PC-3 (cell line): ENCODE measurements at regions not wholly inside any gene's neighbourhood (a gene's known extent, or its start where the extent isn't known, plus 50 kb on each side); places are given as distances from the start of the nearest gene placed in this dataset.
A peak's percentile ranks its signal among the peaks of the same experiment; 100 is the strongest.

Source experiments
- ATAC-seq: fragments of 200-7000 bp; cut with Tn5 transposase; 2 replicates; pipeline ENCODE4 v1.9.1; 2020; ENCODE audit warnings: mild to moderate bottlenecking, moderate library complexity
- BruUV-seq: library from RNA; stranded (reverse); fragments of 400-500 nt; replicated peaks from 2 replicates; lab custom pipeline; 2021; lab: Mats Ljungman, UMichigan
- CTCF ChIA-PET: fragments of 300-600 bp; sonication (Branson Sonifier 250); formaldehyde crosslinking; loops from one replicate; lab custom pipeline; 2022; ENCODE audit warnings: antibody characterized with exemption; lab: Charles Lee
- POLR2A ChIA-PET: fragments of 300-600 bp; sonication (Branson Sonifier 250); formaldehyde crosslinking; loops from one replicate; lab custom pipeline; 2022; ENCODE audit warnings: antibody characterized with exemption; ENCODE audit not compliant: unreplicated experiment; lab: Charles Lee
- DNase-seq: peaks from one replicate; pipeline ENCODE4 v3.0.0-alpha.2; 2015
- H2AFZ ChIP-seq: fragments of 300-600 bp; sonication (generic); 2 replicates; pipeline ENCODE4 v1.6.0; 2016; ENCODE audit warnings: antibody characterized with exemption, low read length
- H3F3A ChIP-seq: fragments of 300-600 bp; sonication (generic); one replicate; pipeline ENCODE4 v1.6.0; 2017; ENCODE audit warnings: antibody characterized with exemption, low read length, control low read depth, mild to moderate bottlenecking; ENCODE audit not compliant: unreplicated experiment
- H3K27ac ChIP-seq: fragments of 300-600 bp; sonication (generic); 2 replicates; pipeline ENCODE4 v1.5.1; 2016; ENCODE audit warnings: mild to moderate bottlenecking, low read length
- H3K27me3 ChIP-seq: fragments of 300-600 bp; sonication (generic); 2 replicates; pipeline ENCODE4 v1.6.1; 2016; ENCODE audit warnings: low read length, mixed read lengths
- H3K36me3 ChIP-seq: fragments of 300-600 bp; sonication (generic); 2 replicates; pipeline ENCODE4 v1.6.1; 2016; ENCODE audit warnings: low read depth, mixed run types, low read length, mixed read lengths
- H3K4me1 ChIP-seq: fragments of 300-600 bp; sonication (generic); 2 replicates; pipeline ENCODE4 v1.5.1; 2016; ENCODE audit warnings: low read length; ENCODE audit not compliant: insufficient read depth
- H3K4me2 ChIP-seq: fragments of 300-600 bp; sonication (generic); 2 replicates; pipeline ENCODE4 v1.6.0; 2016; ENCODE audit warnings: low read length
- H3K4me3 ChIP-seq: fragments of 300-600 bp; sonication (generic); 2 replicates; pipeline ENCODE4 v1.5.1; 2016; ENCODE audit warnings: mild to moderate bottlenecking, low read length, mixed read lengths
- H3K79me2 ChIP-seq: fragments of 300-600 bp; sonication (generic); 2 replicates; pipeline ENCODE4 v1.6.1; 2017; ENCODE audit warnings: low read length, mixed read lengths
- H3K9ac ChIP-seq: fragments of 300-600 bp; sonication (generic); 2 replicates; pipeline ENCODE4 v1.6.0; 2016; ENCODE audit warnings: mild to moderate bottlenecking, low read length
- H3K9me2 ChIP-seq: fragments of 300-600 bp; sonication (generic); replicated peaks from 2 replicates; pipeline ENCODE4 v1.6.1; 2016; ENCODE audit warnings: mixed run types, low read length, mixed read lengths
- H3K9me3 ChIP-seq: fragments of 300-600 bp; sonication (generic); 2 replicates; pipeline ENCODE4 v1.6.1; 2016; ENCODE audit warnings: low read length, mixed read lengths
- H4K20me1 ChIP-seq: fragments of 300-600 bp; sonication (generic); 2 replicates; pipeline ENCODE4 v1.6.1; 2016; ENCODE audit warnings: low read length, mixed read lengths
- CTCF ChIP-seq: fragments of 300-600 bp; sonication (generic); conservative IDR thresholded peaks from 2 replicates; pipeline ENCODE4 v1.5.1; 2017; ENCODE audit warnings: antibody characterized with exemption, low read depth, mild to moderate bottlenecking, low read length
- EZH2 ChIP-seq: fragments of 300-600 bp; sonication (generic); IDR thresholded peaks from one replicate; pipeline ENCODE4 v1.6.1; 2017; ENCODE audit warnings: antibody characterized with exemption, mild to moderate bottlenecking, low read length; ENCODE audit not compliant: unreplicated experiment
- EZH2phosphoT487 ChIP-seq: fragments of 300-600 bp; sonication (generic); IDR thresholded peaks from 2 replicates; pipeline ENCODE4 v1.6.1; 2018; ENCODE audit warnings: mild to moderate bottlenecking, antibody characterized with exemption, low read length, borderline replicate concordance
- intact Hi-C: fragments of 100-400 bp; cut with micrococcal nuclease; formaldehyde crosslinking; loops from 2 replicates; pipeline ENCODE4 v1.9.0; 2023

- Histone ChIP-seq H3K9me3 (no peaks in the 10 kb centered on the region), H3K36me3 (no peaks in the 10 kb centered on the region), H3K9me2 (no peaks in the 10 kb centered on the region), H3F3A (no peaks in the 10 kb centered on the region), H2AFZ (no peak overlapping the region), H3K9ac (no peak overlapping the region), H3K79me2 (no peaks in the 10 kb centered on the region), H3K27ac (no peak overlapping the region), H3K4me3 (no peak overlapping the region), H4K20me1 (no peaks in the 10 kb centered on the region), H3K27me3 (peaks cover 28% of the 10 kb centered on the region; the same call in 1 of the 2 replicates), H3K4me1 (0 out of 2 replicates have a peak, but pooled peaks cover under 1% of the 10 kb centered on the region), H3K4me2 (no peak overlapping the region)
- POLR2A ChIA-PET: no interaction called here
- CTCF ChIA-PET: interaction anchor here (0.7 to 1.1 kb wide), 5 partner anchors 10 to 555 kb away, joined by 3 to 13 read pairs (median 4); no protein-coding TSS in a partner anchor
- TF ChIP-seq CTCF (peak; percentile 92), EZH2 (no peak)
- DNase-seq: peak; percentile 79
- no TSS peak for BruUV-seq
- intact Hi-C loops: loop anchor here (1.0 to 2.0 kb wide), 3 partner anchors 346 to 555 kb away; no protein-coding TSS in a partner anchor
- peak; percentile 40; the same call in 1 of the 2 replicates for ATAC-seq
These were observed 312.3 kb upstream of the FAM78B start for GRCh38 chr1:166479052-166479631.

- TF ChIP-seq EZH2phosphoT487: no peak
- no TSS peak for BruUV-seq
- no peaks in the 10 kb centered on the region for H3F3A ChIP-seq
- intact Hi-C loops: loop anchor here (10.0 kb wide), 1 partner anchor 640 kb away; no protein-coding TSS in a partner anchor
- ChIA-PET POLR2A (no interaction called here), CTCF (no interaction called here)
- H3K4me3 ChIP-seq: no peak overlapping the region
- DNase-seq: no peak
- H3K9me3 ChIP-seq: no peaks in the 10 kb centered on the region
- ATAC-seq: no peak
- H4K20me1 ChIP-seq: no peaks in the 10 kb centered on the region
- H3K27me3 ChIP-seq: peaks cover 10% of the 10 kb centered on the region; the same call in 1 of the 2 replicates
- H3K9me2 ChIP-seq: no peaks in the 10 kb centered on the region
- H3K9ac ChIP-seq: no peak overlapping the region
- no peaks in the 10 kb centered on the region for H3K36me3 ChIP-seq
- no peak overlapping the region for H3K27ac ChIP-seq
- H3K4me2 ChIP-seq: peak overlapping the region; percentile 50
- H2AFZ ChIP-seq: 0 out of 2 replicates have a peak overlapping the region, but pooled peaks have one; percentile 34
- H3K79me2 ChIP-seq: no peaks in the 10 kb centered on the region
- H3K4me1 ChIP-seq: peaks cover 41% of the 10 kb centered on the region
These were observed 317.7 kb upstream of the FAM78B start for GRCh38 chr1:166484471-166484870.

DNA sequence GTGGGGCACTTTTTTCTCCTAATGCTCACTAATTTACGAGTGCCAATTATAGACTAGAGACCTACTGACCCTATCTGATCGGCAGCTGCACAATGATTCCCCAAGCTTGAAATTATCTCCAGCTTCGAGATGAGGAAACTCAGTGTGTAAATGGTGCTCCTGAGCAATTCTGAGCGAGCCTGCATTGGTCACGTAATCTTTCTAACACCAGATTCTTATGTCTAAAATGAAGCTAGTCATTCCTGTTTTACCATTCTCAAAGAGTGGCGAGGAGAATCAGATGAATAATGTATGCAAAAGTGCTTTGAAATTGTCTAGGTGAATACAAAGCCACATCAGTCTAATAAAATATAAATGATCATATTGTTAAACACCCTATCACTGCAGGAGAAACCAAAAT, 318.1 kb upstream of the FAM78B start:
- H4K20me1 ChIP-seq: no peaks in the 10 kb centered on the region
- TF ChIP-seq EZH2: no peak
- TF ChIP-seq EZH2phosphoT487: no peak
- no peak for TF ChIP-seq CTCF
- H3K27me3 ChIP-seq: peaks cover 10% of the 10 kb centered on the region; the same call in 1 of the 2 replicates
- no peak for ATAC-seq
- intact Hi-C loops: loop anchor here (10.0 kb wide), 1 partner anchor 640 kb away; no protein-coding TSS in a partner anchor
- no peak overlapping the region for H3K27ac ChIP-seq
- DNase-seq: peak; percentile 57
- no TSS peak for BruUV-seq
- ChIA-PET CTCF (no interaction called here), POLR2A (no interaction called here)
- no peak overlapping the region for H3K4me3 ChIP-seq
- peak overlapping the region; percentile 50 for H3K4me2 ChIP-seq
- no peaks in the 10 kb centered on the region for H3K36me3 ChIP-seq
- H3F3A ChIP-seq: no peaks in the 10 kb centered on the region
- H2AFZ ChIP-seq: 0 out of 2 replicates have a peak overlapping the region, but pooled peaks have one; percentile 34
- no peaks in the 10 kb centered on the region for H3K79me2 ChIP-seq
- no peaks in the 10 kb centered on the region for H3K9me2 ChIP-seq
- H3K4me1 ChIP-seq: peaks cover 45% of the 10 kb centered on the region
- H3K9me3 ChIP-seq: no peaks in the 10 kb centered on the region
- no peak overlapping the region for H3K9ac ChIP-seq
